ENCODE measurements at regions not wholly inside any gene's neighbourhood (a gene's known extent, or its start where the extent isn't known, plus 50 kb on each side); places are given as distances from the start of the nearest gene placed in this dataset.
A peak's percentile ranks its signal among the peaks of the same experiment; 100 is the strongest.

- Mint-ChIP-seq H3K9me3 (peaks cover 10% of the 10 kb centered on the region), H3K27ac (no peak overlapping the region), H3K36me3 (no peaks in the 10 kb centered on the region), H3K4me3 (no peak overlapping the region), H3K4me1 (no peaks in the 10 kb centered on the region)
- no peak for DNase-seq (ENCODE audit: low spot score in 2 of 2)
- ATAC-seq, result no peak
Measured at GRCh38 chr2:23111263-23111662, 273.7 kb upstream of the KLHL29 start.

- H3K9me3 Mint-ChIP-seq, result peaks cover 14% of the 10 kb centered on the region
- ATAC-seq, result no peak
- H3K27ac Mint-ChIP-seq, result no peak overlapping the region
- no peak for DNase-seq (ENCODE audit: low spot score in 2 of 2)
- H3K36me3 Mint-ChIP-seq, result no peaks in the 10 kb centered on the region
- H3K4me3 Mint-ChIP-seq, result no peak overlapping the region
- no peaks in the 10 kb centered on the region for H3K4me1 Mint-ChIP-seq
Measured at GRCh38 chr2:23112517-23112916, 272.5 kb upstream of the KLHL29 start.

GRCh38 chr2:23114299-23114698 lies 270.7 kb upstream of the KLHL29 start:
- Mint-ChIP-seq H3K27ac (no peak overlapping the region), H3K36me3 (no peaks in the 10 kb centered on the region), H3K4me1 (no peaks in the 10 kb centered on the region), H3K4me3 (no peak overlapping the region), H3K9me3 (peaks cover 12% of the 10 kb centered on the region)
- no peak for DNase-seq (ENCODE audit: low spot score in 2 of 2)
- ATAC-seq, result no peak

GRCh38 chr2:23118313-23118712 lies 266.7 kb upstream of the KLHL29 start:
- Mint-ChIP-seq H3K36me3 (no peaks in the 10 kb centered on the region), H3K9me3 (peaks cover 9% of the 10 kb centered on the region), H3K4me3 (no peak overlapping the region), H3K27ac (no peak overlapping the region), H3K4me1 (no peaks in the 10 kb centered on the region)
- ATAC-seq (no peak), DNase-seq (ENCODE audit: low spot score in 2 of 2) (no peak)

GRCh38 chr2:23118894-23119293 lies 266.1 kb upstream of the KLHL29 start:
- DNase-seq (ENCODE audit: low spot score in 2 of 2), result no peak
- no peaks in the 10 kb centered on the region for H3K36me3 Mint-ChIP-seq
- H3K9me3 Mint-ChIP-seq, result peaks cover 12% of the 10 kb centered on the region
- H3K4me3 Mint-ChIP-seq, result no peak overlapping the region
- no peaks in the 10 kb centered on the region for H3K4me1 Mint-ChIP-seq
- no peak overlapping the region for H3K27ac Mint-ChIP-seq
- no peak for ATAC-seq

- Mint-ChIP-seq H3K27ac (no peak overlapping the region), H3K4me3 (no peak overlapping the region), H3K36me3 (no peaks in the 10 kb centered on the region), H3K9me3 (peaks cover 12% of the 10 kb centered on the region), H3K4me1 (no peaks in the 10 kb centered on the region)
- no peak for ATAC-seq
- no peak for DNase-seq (ENCODE audit: low spot score in 2 of 2)
Measured at GRCh38 chr2:23120161-23120560, 264.8 kb upstream of the KLHL29 start.

GRCh38 chr2:23121968-23122648 lies 262.9 kb upstream of the KLHL29 start:
- Mint-ChIP-seq H3K9me3 (peaks cover 8% of the 10 kb centered on the region), H3K4me3 (no peak overlapping the region), H3K36me3 (no peaks in the 10 kb centered on the region), H3K27ac (no peak overlapping the region), H3K4me1 (no peaks in the 10 kb centered on the region)
- no peak for DNase-seq (ENCODE audit: low spot score in 2 of 2)
- no peak for ATAC-seq

- DNase-seq (ENCODE audit: low spot score in 2 of 2), result no peak
- Mint-ChIP-seq H3K4me1 (no peaks in the 10 kb centered on the region), H3K4me3 (no peak overlapping the region), H3K9me3 (peaks cover 8% of the 10 kb centered on the region), H3K27ac (no peak overlapping the region), H3K36me3 (no peaks in the 10 kb centered on the region)
- no peak for ATAC-seq
Measured at GRCh38 chr2:23122681-23123215, 262.2 kb upstream of the KLHL29 start.

- H3K4me1 Mint-ChIP-seq, result no peaks in the 10 kb centered on the region
- no peak overlapping the region for H3K27ac Mint-ChIP-seq
- peaks cover 8% of the 10 kb centered on the region for H3K9me3 Mint-ChIP-seq
- ATAC-seq (no peak), DNase-seq (ENCODE audit: low spot score in 2 of 2) (no peak)
- no peaks in the 10 kb centered on the region for H3K36me3 Mint-ChIP-seq
- H3K4me3 Mint-ChIP-seq, result no peak overlapping the region
Measured at GRCh38 chr2:23123686-23124085, 261.3 kb upstream of the KLHL29 start.

GRCh38 chr2:23124214-23124750 lies 260.7 kb upstream of the KLHL29 start:
- Mint-ChIP-seq H3K4me1 (no peaks in the 10 kb centered on the region), H3K9me3 (peaks cover 8% of the 10 kb centered on the region), H3K27ac (no peak overlapping the region), H3K4me3 (no peak overlapping the region), H3K36me3 (no peaks in the 10 kb centered on the region)
- no peak for DNase-seq (ENCODE audit: low spot score in 2 of 2)
- no peak for ATAC-seq

GRCh38 chr2:23127465-23127864 lies 257.5 kb upstream of the KLHL29 start:
- Mint-ChIP-seq H3K9me3 (peaks cover 7% of the 10 kb centered on the region), H3K27ac (no peak overlapping the region), H3K4me1 (no peaks in the 10 kb centered on the region), H3K4me3 (no peak overlapping the region), H3K36me3 (no peaks in the 10 kb centered on the region)
- DNase-seq (ENCODE audit: low spot score in 2 of 2) (no peak), ATAC-seq (peak; percentile 38)

GRCh38 chr2:23128684-23129292 lies 256.2 kb upstream of the KLHL29 start:
- Mint-ChIP-seq H3K4me3 (no peak overlapping the region), H3K4me1 (no peaks in the 10 kb centered on the region), H3K9me3 (peaks cover 5% of the 10 kb centered on the region), H3K27ac (no peak overlapping the region), H3K36me3 (no peaks in the 10 kb centered on the region)
- no peak for DNase-seq (ENCODE audit: low spot score in 2 of 2)
- ATAC-seq, result no peak

GRCh38 chr2:23131066-23131575 lies 253.9 kb upstream of the KLHL29 start:
- H3K9me3 Mint-ChIP-seq, result peaks cover 5% of the 10 kb centered on the region
- no peak for ATAC-seq
- no peaks in the 10 kb centered on the region for H3K36me3 Mint-ChIP-seq
- no peaks in the 10 kb centered on the region for H3K4me1 Mint-ChIP-seq
- H3K27ac Mint-ChIP-seq, result no peak overlapping the region
- DNase-seq (ENCODE audit: low spot score in 2 of 2), result no peak
- no peak overlapping the region for H3K4me3 Mint-ChIP-seq

GRCh38 chr2:23132000-23132399 lies 253.0 kb upstream of the KLHL29 start:
- DNase-seq (ENCODE audit: low spot score in 2 of 2), result no peak
- Mint-ChIP-seq H3K4me3 (no peak overlapping the region), H3K9me3 (peaks cover 5% of the 10 kb centered on the region), H3K36me3 (no peaks in the 10 kb centered on the region), H3K27ac (no peak overlapping the region), H3K4me1 (no peaks in the 10 kb centered on the region)
- ATAC-seq, result no peak

GRCh38 chr2:23132823-23133595 lies 252.0 kb upstream of the KLHL29 start:
- Mint-ChIP-seq H3K36me3 (no peaks in the 10 kb centered on the region), H3K4me3 (no peak overlapping the region), H3K27ac (no peak overlapping the region)

More at GRCh38 chr2:23132823-23133595, 252.0 kb upstream of the KLHL29 start:
- Mint-ChIP-seq H3K9me3 (peaks cover 5% of the 10 kb centered on the region), H3K4me1 (no peaks in the 10 kb centered on the region)
- no peak for DNase-seq (ENCODE audit: low spot score in 2 of 2)
- ATAC-seq, result no peak
